Stimulated activated naive CD8-positive, alpha-beta T cell treated with anti-CD3 and anti-CD28 coated beads, Interleukin-15, amount 100 ng/mL, for 72 hours (primary cell): ENCODE measurements at regions not wholly inside any gene's neighbourhood (a gene's known extent, or its start where the extent isn't known, plus 50 kb on each side); places are given as distances from the start of the nearest gene placed in this dataset.

Experiments used
- ATAC-seq: fragments of 150-1000 bp; cut with Tn5 transposase; 2 replicates; pipeline ENCODE4 v1.10.0; 2021; ENCODE audit warnings: mild to moderate bottlenecking, moderate library complexity
- DNase-seq, 2 donors: peaks; one replicate each; pipeline ENCODE4 v3.0.0; 2021 to 2022
- H3K27ac Mint-ChIP-seq, 2 donors: one replicate each; pipeline ENCODE4 v1.8.0; 2022; ENCODE audit warnings: mild to moderate bottlenecking in 2 of 2, mixed read lengths in 2 of 2, moderate library complexity in 2 of 2
- H3K27me3 Mint-ChIP-seq: one replicate; pipeline ENCODE4 v1.8.0; 2022; ENCODE audit warnings: mixed read lengths
- H3K4me1 Mint-ChIP-seq: one replicate; pipeline ENCODE4 v1.8.0; 2022; ENCODE audit warnings: mild to moderate bottlenecking, mixed read lengths
- H3K4me3 Mint-ChIP-seq, 2 donors: one replicate each; pipeline ENCODE4 v1.8.0; 2022; ENCODE audit warnings: mild to moderate bottlenecking in 2 of 2, mixed read lengths in 2 of 2, moderate library complexity in 1 of 2
- H3K9me3 Mint-ChIP-seq, 2 donors: one replicate each; pipeline ENCODE4 v1.8.0; 2022; ENCODE audit warnings: mixed read lengths in 2 of 2

DNA sequence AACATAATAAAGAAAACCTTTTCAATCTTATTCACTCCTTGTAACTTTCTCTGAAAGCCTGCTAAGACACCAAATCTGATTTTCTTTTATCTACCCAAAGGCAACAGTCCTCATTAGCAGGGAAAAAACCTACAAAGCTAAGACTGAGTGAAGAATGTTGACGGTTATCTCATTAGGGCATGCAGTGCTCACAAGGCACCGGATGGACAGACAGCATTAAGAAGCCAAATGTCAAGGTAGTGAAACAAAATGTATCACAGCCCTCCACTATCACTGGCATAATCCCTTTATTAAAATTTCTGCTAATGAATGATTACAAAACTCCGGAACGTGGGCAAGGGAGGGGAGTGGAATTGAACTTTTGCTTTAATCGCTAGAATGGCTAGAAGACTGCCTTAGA lies 442.8 kb downstream of the NEBL start:
- no peak overlapping the region for H3K4me3 Mint-ChIP-seq
- DNase-seq (no peak), ATAC-seq (no peak)
- no peaks in the 10 kb centered on the region for H3K4me1 Mint-ChIP-seq
- no peaks in the 10 kb centered on the region for H3K27me3 Mint-ChIP-seq
- H3K27ac Mint-ChIP-seq = no peak overlapping the region
- H3K9me3 Mint-ChIP-seq = peaks cover 0 to 7% of the 10 kb centered on the region in 2 donors

DNA sequence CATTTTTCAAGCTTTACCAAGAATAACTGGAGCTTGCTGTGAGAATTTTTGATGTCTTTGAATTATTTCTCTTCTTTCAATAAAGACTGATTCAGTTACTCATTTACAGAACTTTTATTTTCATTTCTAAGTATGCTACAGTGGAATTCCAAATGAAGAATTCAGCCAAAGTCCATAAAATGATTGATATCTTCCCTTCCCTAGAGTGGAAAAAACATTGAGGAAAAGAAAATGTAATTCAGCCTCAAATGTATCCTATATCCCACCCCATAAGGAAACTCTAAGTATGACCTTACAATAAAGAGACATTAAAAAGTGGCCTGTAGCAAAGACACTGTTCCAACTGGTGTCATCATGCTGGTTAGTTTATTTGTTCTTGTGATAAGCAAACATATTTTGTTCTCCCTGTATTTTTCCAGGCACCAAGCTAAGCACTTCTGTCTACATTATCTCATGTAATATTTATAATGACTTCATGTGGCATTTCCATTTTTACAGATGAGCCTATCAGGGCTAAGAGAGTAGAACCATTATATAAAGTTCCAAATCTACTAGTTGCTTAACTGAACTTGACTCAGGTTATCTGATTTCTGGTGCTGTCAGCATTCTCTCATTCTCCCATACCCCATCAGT lies 450.4 kb downstream of the NEBL start:
- Mint-ChIP-seq H3K4me3 (no peak overlapping the region), H3K9me3 (peaks cover 17 to 18% of the 10 kb centered on the region in 2 donors), H3K27me3 (no peaks in the 10 kb centered on the region), H3K4me1 (no peaks in the 10 kb centered on the region), H3K27ac (no peak overlapping the region)
- no peak for DNase-seq
- ATAC-seq = no peak

DNA sequence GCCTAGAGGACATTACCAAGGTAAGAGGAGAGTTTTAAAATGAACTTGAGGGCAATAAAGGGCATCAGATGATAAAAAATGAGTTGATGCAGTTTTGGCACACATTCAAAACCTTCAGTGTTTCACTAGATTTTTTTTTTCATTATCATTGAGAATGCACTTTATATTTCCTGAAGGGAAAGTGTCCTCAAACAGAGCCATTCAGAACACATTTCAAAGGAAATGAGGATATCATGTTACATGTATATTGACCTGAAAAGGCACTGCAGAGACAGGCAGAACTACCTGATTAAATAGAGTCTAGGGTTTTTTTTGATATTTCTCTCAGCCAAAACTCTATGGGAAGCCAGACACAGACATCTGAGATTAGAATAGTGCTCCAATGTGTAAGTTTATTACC lies 454.0 kb downstream of the NEBL start:
- ATAC-seq (no peak), DNase-seq (no peak)
- no peaks in the 10 kb centered on the region for H3K4me1 Mint-ChIP-seq
- H3K27ac Mint-ChIP-seq = no peak overlapping the region
- no peak overlapping the region for H3K4me3 Mint-ChIP-seq
- no peaks in the 10 kb centered on the region for H3K27me3 Mint-ChIP-seq
- peaks cover 21 to 24% of the 10 kb centered on the region in 2 donors for H3K9me3 Mint-ChIP-seq

DNA sequence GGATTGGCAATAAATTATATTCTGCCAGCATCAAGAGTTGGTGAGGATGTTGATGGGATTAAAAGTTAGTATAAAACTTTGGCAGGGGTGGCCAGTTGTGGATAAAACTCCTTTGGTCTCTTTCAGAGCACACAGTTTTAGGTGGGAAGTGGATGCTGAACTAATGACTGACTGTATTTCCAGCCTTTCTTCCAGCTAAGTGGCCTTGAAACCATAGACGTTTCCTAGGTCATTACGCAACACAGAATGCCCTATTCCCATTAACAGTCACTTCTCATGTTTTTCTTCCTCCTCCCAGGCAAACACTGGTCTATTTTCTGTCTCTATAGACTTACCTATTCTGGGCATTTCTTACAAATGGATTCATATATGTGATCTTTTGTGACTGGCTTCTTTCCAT lies 467.4 kb downstream of the NEBL start:
- H3K27ac Mint-ChIP-seq = no peak overlapping the region
- no peak for DNase-seq
- H3K9me3 Mint-ChIP-seq = peaks cover 14 to 18% of the 10 kb centered on the region in 2 donors
- H3K27me3 Mint-ChIP-seq = no peaks in the 10 kb centered on the region
- no peak overlapping the region for H3K4me3 Mint-ChIP-seq
- no peaks in the 10 kb centered on the region for H3K4me1 Mint-ChIP-seq
- ATAC-seq = no peak

DNA sequence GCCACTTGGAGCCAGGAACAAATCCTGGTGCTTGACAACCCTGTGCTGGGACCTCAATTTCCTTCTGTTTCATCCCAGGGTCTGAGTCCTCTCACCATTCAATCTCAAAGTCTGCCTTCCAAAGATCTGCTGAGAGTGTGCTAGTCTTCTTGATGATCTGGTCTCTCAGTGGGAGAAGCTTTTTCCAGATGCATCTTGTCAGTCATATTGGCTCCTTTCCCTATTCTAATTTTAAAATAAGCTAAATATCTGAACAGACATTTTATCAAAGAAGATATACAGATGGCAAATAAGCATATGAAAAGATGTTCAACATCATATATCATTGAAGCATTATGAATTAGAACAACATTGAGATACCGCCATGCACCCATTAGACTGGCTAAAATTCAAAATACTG lies 469.3 kb downstream of the NEBL start:
- H3K4me1 Mint-ChIP-seq = no peaks in the 10 kb centered on the region
- ATAC-seq (no peak), DNase-seq (no peak)
- no peak overlapping the region for H3K27ac Mint-ChIP-seq
- H3K4me3 Mint-ChIP-seq = no peak overlapping the region
- peaks cover 20 to 24% of the 10 kb centered on the region in 2 donors for H3K9me3 Mint-ChIP-seq
- no peaks in the 10 kb centered on the region for H3K27me3 Mint-ChIP-seq

DNA sequence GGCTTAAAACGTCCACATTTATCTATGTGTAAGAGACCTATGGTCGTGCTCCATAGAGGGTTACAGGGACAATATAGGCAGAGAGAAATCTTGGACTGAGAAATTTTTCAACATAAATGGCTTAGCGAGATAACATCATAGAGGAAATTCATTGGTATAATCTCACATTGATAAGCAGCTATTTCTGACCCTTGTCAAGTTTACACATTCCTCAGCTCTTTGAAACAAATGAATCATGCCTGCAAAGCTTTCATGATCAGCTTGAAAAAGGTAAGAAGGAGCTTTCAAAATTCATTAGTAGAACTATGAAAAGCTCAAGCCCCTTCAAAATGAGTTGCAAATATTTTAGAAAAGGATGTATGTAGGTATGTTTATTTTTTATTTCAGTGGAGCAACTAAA lies 478.8 kb downstream of the NEBL start:
- no peaks in the 10 kb centered on the region for H3K27me3 Mint-ChIP-seq
- DNase-seq (no peak), ATAC-seq (no peak)
- H3K27ac Mint-ChIP-seq = no peak overlapping the region
- H3K9me3 Mint-ChIP-seq = peaks cover 4 to 19% of the 10 kb centered on the region in 2 donors
- H3K4me1 Mint-ChIP-seq = no peaks in the 10 kb centered on the region
- no peak overlapping the region for H3K4me3 Mint-ChIP-seq

DNA sequence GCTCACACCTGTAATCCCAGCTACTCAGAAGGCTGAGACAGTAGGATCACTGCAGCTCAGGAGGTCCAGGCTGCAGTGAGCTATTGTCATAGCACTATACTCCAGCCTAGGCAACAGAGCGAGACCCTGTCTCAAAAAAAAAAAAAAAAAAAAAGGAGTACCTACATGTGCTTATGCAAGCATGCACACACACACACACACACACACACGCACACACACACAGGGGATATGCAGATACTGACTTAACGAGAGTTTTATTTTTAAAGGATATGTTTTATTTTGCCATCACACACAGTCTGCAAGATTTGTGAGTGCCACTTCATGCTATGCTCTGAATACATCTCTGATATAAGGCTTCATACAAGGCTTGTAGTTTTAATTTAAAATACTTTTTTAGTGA lies 479.3 kb downstream of the NEBL start:
- Mint-ChIP-seq H3K4me3 (no peak overlapping the region), H3K4me1 (no peaks in the 10 kb centered on the region), H3K27ac (no peak overlapping the region), H3K9me3 (peaks cover 4 to 19% of the 10 kb centered on the region in 2 donors), H3K27me3 (no peaks in the 10 kb centered on the region)
- ATAC-seq (no peak), DNase-seq (no peak)

DNA sequence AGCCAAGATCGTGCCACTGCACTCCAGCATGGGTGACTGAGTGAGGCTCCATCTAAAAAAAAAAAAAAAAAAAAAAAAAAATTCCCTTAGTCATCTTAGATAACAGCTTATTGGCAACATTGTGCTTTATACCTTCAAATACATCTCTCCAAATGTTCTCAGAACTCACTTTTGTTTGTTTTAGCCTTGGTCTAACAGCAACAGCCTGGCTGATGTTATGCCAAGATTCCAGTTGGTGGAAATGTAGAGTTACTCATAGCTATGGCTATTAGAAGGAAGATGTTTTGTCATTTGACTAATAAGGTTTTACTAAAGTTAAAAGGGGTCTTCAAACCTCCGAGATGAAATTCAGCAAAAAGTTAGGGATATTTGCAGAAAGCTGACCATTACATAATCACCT lies 481.4 kb downstream of the NEBL start:
- Mint-ChIP-seq H3K27ac (no peak overlapping the region), H3K27me3 (no peaks in the 10 kb centered on the region), H3K4me1 (no peaks in the 10 kb centered on the region), H3K4me3 (no peak overlapping the region), H3K9me3 (peaks cover 0 to 19% of the 10 kb centered on the region in 2 donors)
- no peak for ATAC-seq
- no peak for DNase-seq

DNA sequence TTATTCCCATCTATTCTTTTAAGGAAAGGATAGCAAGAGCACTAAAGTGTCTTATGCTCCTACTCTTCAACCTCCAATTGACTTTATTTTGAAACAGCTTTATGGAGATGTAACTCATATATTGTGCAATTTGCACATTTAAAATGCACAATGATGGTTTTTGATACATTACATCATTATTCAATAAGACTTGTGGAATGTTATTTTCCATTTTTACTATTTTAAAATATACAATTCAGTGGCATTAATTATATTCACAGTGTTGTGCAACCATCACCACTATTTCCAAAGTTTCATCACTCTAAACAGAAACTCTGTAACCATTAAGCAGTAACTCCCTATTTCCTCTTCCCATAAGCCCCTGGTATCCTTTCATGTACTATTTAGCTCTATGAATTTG lies 489.8 kb downstream of the NEBL start:
- Mint-ChIP-seq H3K4me3 (no peak overlapping the region), H3K27ac (no peak overlapping the region), H3K27me3 (no peaks in the 10 kb centered on the region), H3K4me1 (no peaks in the 10 kb centered on the region), H3K9me3 (peaks cover 7 to 8% of the 10 kb centered on the region in 2 donors)
- ATAC-seq (no peak), DNase-seq (no peak)

DNA sequence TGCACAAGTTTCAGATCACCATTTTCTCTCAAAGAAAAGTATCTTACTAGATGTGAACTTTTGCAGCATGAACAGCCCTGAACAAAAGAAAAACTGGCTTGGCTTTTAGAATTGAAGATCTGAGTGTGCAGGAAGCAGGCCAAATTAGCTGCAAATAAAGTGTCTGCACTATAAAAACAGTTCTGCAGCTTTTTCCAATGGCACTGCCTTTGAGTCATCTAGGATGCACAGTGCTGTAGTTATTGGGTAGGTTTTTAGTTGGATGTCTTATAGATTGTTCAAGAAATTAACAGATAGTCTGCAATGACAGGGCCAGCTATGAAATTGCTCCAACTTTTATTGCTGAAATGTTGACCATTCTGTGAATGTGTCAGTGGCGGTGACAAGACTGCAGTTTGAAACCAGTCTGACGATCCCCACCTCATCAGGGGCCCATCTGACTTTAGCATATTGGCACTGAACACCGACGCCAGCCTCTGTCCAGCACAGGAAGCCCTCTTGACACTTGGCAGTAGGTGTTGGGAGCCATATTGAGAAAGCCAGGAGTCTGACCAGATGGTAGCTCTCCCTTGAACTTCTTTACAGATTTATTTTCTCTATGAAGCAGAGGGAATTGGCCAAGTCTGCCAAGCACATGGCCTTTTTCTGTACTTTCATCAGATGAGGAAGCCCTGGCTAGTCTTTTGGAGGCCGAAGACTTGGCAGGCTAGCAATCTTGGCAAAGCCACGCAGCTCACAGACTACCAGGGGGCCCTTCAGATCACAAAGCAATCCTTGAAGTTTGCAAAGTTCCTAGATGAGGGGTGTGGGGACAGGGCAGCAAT lies 490.6 kb downstream of the NEBL start:
- Mint-ChIP-seq H3K27ac (no peak overlapping the region), H3K27me3 (no peaks in the 10 kb centered on the region), H3K4me1 (no peaks in the 10 kb centered on the region), H3K9me3 (peaks cover 7 to 8% of the 10 kb centered on the region in 2 donors), H3K4me3 (no peak overlapping the region)
- no peak for ATAC-seq
- DNase-seq = no peak

DNA sequence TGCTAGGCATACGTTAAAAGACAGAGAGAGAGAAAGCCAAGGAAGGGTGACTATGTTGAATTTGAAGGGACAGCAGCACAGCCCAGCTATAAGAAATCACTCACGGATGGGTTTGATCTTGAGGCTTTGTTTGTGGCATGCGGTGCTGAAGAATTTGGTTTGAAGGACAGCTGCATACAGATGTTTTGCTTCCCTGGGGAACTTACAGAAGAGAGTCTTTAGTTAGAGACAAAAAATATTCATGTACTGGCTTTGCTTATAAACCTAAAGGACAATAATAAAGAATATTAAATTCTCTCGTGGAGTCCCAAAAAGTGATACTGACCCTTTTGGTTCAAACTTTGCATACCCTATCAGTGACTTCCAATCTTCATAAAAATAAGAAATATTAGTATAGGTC lies 491.4 kb downstream of the NEBL start:
- ATAC-seq = no peak
- Mint-ChIP-seq H3K4me3 (no peak overlapping the region), H3K9me3 (peaks cover 7 to 8% of the 10 kb centered on the region in 2 donors), H3K27me3 (no peaks in the 10 kb centered on the region), H3K4me1 (no peaks in the 10 kb centered on the region), H3K27ac (no peak overlapping the region)
- DNase-seq = no peak

DNA sequence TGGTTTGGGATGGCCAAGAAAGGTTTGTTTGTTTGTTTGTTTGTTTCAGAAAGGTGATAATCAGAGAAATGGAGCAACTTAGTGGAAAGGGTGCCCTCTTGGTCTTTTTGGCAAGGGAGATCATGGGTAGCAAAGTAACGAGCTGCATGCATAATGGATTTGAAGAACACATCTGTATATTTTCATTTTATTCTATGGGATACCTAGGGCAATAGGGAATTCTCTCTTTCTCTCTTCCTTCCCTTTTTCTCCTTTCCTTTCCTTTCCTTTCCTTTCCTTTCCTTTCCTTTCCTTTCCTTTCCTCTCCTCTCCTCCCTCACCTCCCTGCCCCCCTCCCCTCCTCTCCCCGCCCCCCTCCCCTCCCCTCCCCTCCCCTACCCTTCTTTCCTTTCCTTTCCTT lies 492.1 kb downstream of the NEBL start:
- ATAC-seq (no peak), DNase-seq (no peak)
- Mint-ChIP-seq H3K4me1 (no peaks in the 10 kb centered on the region), H3K27me3 (no peaks in the 10 kb centered on the region), H3K9me3 (peaks cover 6 to 7% of the 10 kb centered on the region in 2 donors), H3K27ac (no peak overlapping the region), H3K4me3 (no peak overlapping the region)

DNA sequence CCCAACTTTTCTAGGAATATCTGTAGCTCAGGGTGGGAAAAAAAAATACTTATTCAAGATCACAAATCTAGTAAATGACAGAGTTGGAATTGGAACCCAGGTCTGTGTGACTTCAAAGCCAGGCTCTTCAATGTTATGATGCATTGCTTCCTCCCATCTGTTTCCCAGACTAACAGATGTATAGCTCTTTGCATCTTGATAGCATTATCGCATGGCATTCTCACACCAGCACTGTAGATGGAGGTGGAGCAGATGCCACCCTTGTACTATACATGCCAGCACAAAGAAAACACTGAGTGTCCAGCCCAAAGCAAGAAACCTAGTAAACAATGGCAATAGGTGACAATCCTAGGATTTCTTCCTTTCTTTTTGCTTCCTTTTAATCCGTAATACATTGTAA lies 497.3 kb downstream of the NEBL start:
- DNase-seq (no peak), ATAC-seq (no peak)
- Mint-ChIP-seq H3K4me1 (no peaks in the 10 kb centered on the region), H3K27ac (no peak overlapping the region), H3K27me3 (no peaks in the 10 kb centered on the region), H3K9me3 (peaks cover 8 to 11% of the 10 kb centered on the region in 2 donors), H3K4me3 (no peak overlapping the region)

DNA sequence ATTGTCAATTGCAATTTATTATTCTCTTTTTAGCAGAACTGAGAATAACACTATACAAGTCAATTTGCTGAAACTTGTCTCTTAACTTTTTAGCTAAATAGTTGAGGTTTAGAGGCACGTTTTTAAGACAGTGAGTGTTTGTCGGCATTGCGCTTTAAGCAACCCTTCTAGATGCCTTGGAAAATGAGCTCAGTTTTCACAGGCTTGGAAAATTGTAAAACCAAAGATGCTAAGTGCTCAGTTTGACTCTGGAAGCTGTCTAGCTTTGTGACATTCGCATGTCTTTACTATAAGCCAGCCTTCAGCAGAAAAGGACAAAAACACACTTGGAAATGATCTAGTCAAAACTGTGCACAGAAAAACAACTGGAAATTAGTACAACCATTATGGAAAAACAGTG lies 500.4 kb downstream of the NEBL start:
- Mint-ChIP-seq H3K4me1 (no peaks in the 10 kb centered on the region), H3K4me3 (no peak overlapping the region), H3K9me3 (peaks cover 15% of the 10 kb centered on the region in 2 donors), H3K27me3 (no peaks in the 10 kb centered on the region), H3K27ac (no peak overlapping the region)
- ATAC-seq (no peak), DNase-seq (no peak)

DNA sequence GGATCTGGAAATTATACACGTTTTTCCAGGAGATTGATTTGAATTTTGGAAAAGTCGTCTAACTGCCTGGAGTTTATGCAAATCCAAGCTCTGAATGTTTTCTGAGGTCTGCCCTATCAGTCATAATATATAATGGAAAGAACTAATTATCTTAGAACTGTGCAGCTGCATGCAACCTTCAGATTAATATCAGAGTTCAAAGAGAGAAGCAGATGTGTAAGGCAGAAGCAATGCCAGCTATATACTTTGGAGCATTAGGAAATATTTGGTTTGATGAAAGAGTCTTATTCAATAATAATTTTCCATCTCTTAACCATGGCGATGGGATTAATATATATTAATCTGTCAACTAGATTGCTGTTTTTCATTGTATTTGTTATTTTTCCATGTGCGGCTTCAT lies 500.9 kb downstream of the NEBL start:
- Mint-ChIP-seq H3K27me3 (no peaks in the 10 kb centered on the region), H3K4me3 (no peak overlapping the region), H3K9me3 (peaks cover 15% of the 10 kb centered on the region in 2 donors), H3K27ac (no peak overlapping the region), H3K4me1 (no peaks in the 10 kb centered on the region)
- DNase-seq (no peak), ATAC-seq (no peak)

DNA sequence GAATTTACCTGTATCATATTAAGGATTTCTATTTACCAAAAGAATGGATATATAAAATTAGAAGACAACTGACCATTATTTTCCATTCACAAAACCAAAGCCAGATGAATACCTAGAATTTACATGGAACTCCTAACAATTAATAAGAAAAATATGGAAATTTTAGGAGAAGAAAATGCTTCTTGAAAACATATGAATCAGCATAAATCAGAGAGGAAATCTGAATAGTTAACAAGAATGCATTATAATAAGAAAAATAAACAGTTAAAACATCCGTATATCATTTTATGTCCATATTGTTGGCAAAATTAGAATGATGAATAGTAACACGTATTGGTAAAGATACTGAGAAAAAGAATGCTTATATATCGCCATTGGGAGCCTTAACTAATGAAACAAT lies 505.5 kb downstream of the NEBL start:
- Mint-ChIP-seq H3K27me3 (no peaks in the 10 kb centered on the region), H3K4me3 (no peak overlapping the region), H3K27ac (no peak overlapping the region), H3K4me1 (no peaks in the 10 kb centered on the region), H3K9me3 (peaks cover 5 to 12% of the 10 kb centered on the region in 2 donors)
- DNase-seq (no peak), ATAC-seq (no peak)
